Tibial nerve (tissue), 4 donors: ENCODE measurements at regions not wholly inside any gene's neighbourhood (a gene's known extent, or its start where the extent isn't known, plus 50 kb on each side); places are given as distances from the start of the nearest gene placed in this dataset.

Source experiments
- DNase-seq, 2 donors: peaks; one replicate each; pipeline ENCODE4 v3.0.0-alpha.2; 2019; ENCODE audit warnings: low spot score in 2 of 2
- H3K27ac ChIP-seq, 4 donors: fragments of 200-600 bp; sonication (generic) in 3 of 4; one replicate each; pipeline ENCODE4 v1.5.1; 2017 to 2019; ENCODE audit warnings: mild to moderate bottlenecking in 1 of 4
- H3K27me3 ChIP-seq, 2 donors: fragments of 200-600 bp; sonication (generic) in 1 of 2; one replicate each; pipeline versions ENCODE4 v1.5.1 to v1.6.0; 2017 to 2019
- H3K36me3 ChIP-seq, 3 donors: fragments of 200-600 bp; sonication (generic); one replicate each; pipeline ENCODE4 v1.5.1; 2018 to 2019
- H3K4me1 ChIP-seq, 4 donors: fragments of 200-600 bp; sonication (generic) in 3 of 4; one replicate each; pipeline ENCODE4 v1.5.1; 2017 to 2019
- H3K4me3 ChIP-seq, 4 donors: fragments of 200-600 bp; sonication (generic) in 3 of 4; one replicate each; pipeline ENCODE4 v1.5.1; 2017 to 2019; ENCODE audit warnings: mild to moderate bottlenecking in 1 of 4, moderate library complexity in 1 of 4
- H3K9me3 ChIP-seq, 4 donors: fragments of 200-600 bp; sonication (generic) in 3 of 4; one replicate each; pipeline ENCODE4 v1.5.1; 2017 to 2019
- CTCF ChIP-seq, 5 experiments: fragments of 200-600 bp in 3 of 5; fragments of 450-650 bp in 2 of 5; sonication (generic) in 3 of 5; IDR thresholded peaks; one replicate each; pipeline ENCODE4 v1.5.1; 2016 to 2019; ENCODE audit warnings: antibody characterized with exemption in 5 of 5, mild to moderate bottlenecking in 3 of 5, moderate library complexity in 2 of 5
- EP300 ChIP-seq, 2 donors: sonication (generic); formaldehyde crosslinking; IDR thresholded peaks; one replicate each; pipeline ENCODE4 v1.6.1; 2017; ENCODE audit warnings: antibody characterized with exemption in 2 of 2, mild to moderate bottlenecking in 1 of 2
- POLR2A ChIP-seq, 2 donors: fragments of 450-650 bp; IDR thresholded peaks; one replicate each; pipeline ENCODE4 v1.6.1; 2017; ENCODE audit warnings: antibody characterized with exemption in 2 of 2, mild to moderate bottlenecking in 2 of 2, moderate library complexity in 2 of 2
- WGBS, 2 donors: methylation state at CpG; one replicate each; pipeline ENCODE4 v1.1.5; 2018; 5-methylcytosine and 5-hydroxymethylcytosine counted together

DNA sequence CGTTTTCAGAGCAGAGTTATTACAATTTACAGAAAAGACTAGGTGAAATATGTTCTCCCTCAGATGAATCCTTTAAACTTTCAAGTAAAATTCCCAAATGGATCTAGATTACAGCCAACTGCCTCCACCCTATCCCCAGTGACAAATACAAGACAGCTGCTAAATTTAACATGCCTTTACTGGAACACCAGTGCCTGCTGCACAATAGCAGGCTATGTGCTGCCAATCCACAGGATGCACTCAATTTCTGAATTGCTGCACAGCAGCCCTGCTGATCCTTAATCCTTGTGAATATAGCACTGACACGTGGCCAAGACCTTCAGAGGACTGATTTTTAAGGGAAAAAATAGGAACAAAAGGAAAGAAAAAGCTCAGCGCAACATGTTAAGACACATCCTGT, 128.9 kb downstream of the CCER1 start:
- no peaks in the 10 kb centered on the region for H3K4me1 ChIP-seq
- no peak overlapping the region for H3K4me3 ChIP-seq
- TF ChIP-seq EP300 (IDR thresholded peaks at IDR 0.05), result no peak
- TF ChIP-seq POLR2A (IDR thresholded peaks at IDR 0.05), result no peak
- TF ChIP-seq CTCF (IDR thresholded peaks at IDR 0.05), result no peak
- no peak for DNase-seq
- H3K9me3 ChIP-seq, result no peaks in the 10 kb centered on the region
- H3K36me3 ChIP-seq, result no peaks in the 10 kb centered on the region
- 66 to 68% methylated on average over 3 of the region's 3 CpGs for WGBS, 2 donors
- no peak overlapping the region for H3K27ac ChIP-seq
- H3K27me3 ChIP-seq, result no peaks in the 10 kb centered on the region

- Histone ChIP-seq H3K27me3 (no peaks in the 10 kb centered on the region), H3K9me3 (no peaks in the 10 kb centered on the region), H3K27ac (no peak overlapping the region), H3K4me3 (no peak overlapping the region), H3K36me3 (no peaks in the 10 kb centered on the region), H3K4me1 (no peaks in the 10 kb centered on the region)
- TF ChIP-seq POLR2A (IDR thresholded peaks at IDR 0.05) (no peak), EP300 (IDR thresholded peaks at IDR 0.05) (no peak), CTCF (IDR thresholded peaks at IDR 0.05) (no peak)
- no peak for DNase-seq
- 95 to 97% methylated on average over 31 to 32 of the region's 32 CpGs for WGBS, 2 donors
Observed at GRCh38 chr12:90823859-90824258, 131.1 kb downstream of the CCER1 start.

- Histone ChIP-seq H3K36me3 (no peaks in the 10 kb centered on the region), H3K4me3 (no peak overlapping the region), H3K9me3 (no peaks in the 10 kb centered on the region), H3K4me1 (no peaks in the 10 kb centered on the region), H3K27ac (no peak overlapping the region), H3K27me3 (no peaks in the 10 kb centered on the region)
- DNase-seq, result no peak
- no peak for TF ChIP-seq POLR2A (IDR thresholded peaks at IDR 0.05)
- no peak for TF ChIP-seq EP300 (IDR thresholded peaks at IDR 0.05)
- TF ChIP-seq CTCF (IDR thresholded peaks at IDR 0.05), result no peak
Observed at GRCh38 chr12:90819709-90820108, 135.3 kb downstream of the CCER1 start.

GRCh38 chr12:90816353-90817089, 138.5 kb downstream of the CCER1 start:
- WGBS, 2 donors, result 54 to 62% methylated on average over 3 of the region's 3 CpGs
- DNase-seq, result no peak
- no peaks in the 10 kb centered on the region for H3K27me3 ChIP-seq
- TF ChIP-seq EP300 (IDR thresholded peaks at IDR 0.05) (no peak), CTCF (IDR thresholded peaks at IDR 0.05) (no peak), POLR2A (IDR thresholded peaks at IDR 0.05) (no peak)
- no peak overlapping the region for H3K4me3 ChIP-seq
- no peak overlapping the region for H3K27ac ChIP-seq
- no peaks in the 10 kb centered on the region for H3K4me1 ChIP-seq
- H3K36me3 ChIP-seq, result no peaks in the 10 kb centered on the region
- H3K9me3 ChIP-seq, result no peaks in the 10 kb centered on the region

- H3K4me3 ChIP-seq, result no peak overlapping the region
- WGBS, 2 donors, result 79 to 87% methylated on average over 1 of the region's 1 CpG
- H3K27me3 ChIP-seq, result no peaks in the 10 kb centered on the region
- no peak for DNase-seq
- no peaks in the 10 kb centered on the region for H3K4me1 ChIP-seq
- no peaks in the 10 kb centered on the region for H3K9me3 ChIP-seq
- no peaks in the 10 kb centered on the region for H3K36me3 ChIP-seq
- no peak overlapping the region for H3K27ac ChIP-seq
- no peak for TF ChIP-seq EP300 (IDR thresholded peaks at IDR 0.05)
- TF ChIP-seq POLR2A (IDR thresholded peaks at IDR 0.05), result no peak
- no peak for TF ChIP-seq CTCF (IDR thresholded peaks at IDR 0.05)
Observed at GRCh38 chr12:90809940-90810339, 145.0 kb downstream of the CCER1 start.
